Stomach (tissue), 8 donors: ENCODE measurements at regions not wholly inside any gene's neighbourhood (a gene's known extent, or its start where the extent isn't known, plus 50 kb on each side); places are given as distances from the start of the nearest gene placed in this dataset.

Experiments
- DNase-seq, 2 donors: peaks; one replicate each; pipeline versions ENCODE4 v3.0.0 to v3.0.0-alpha.2; 2013 to 2019
- H3K27ac ChIP-seq, 5 donors: fragments of 200-600 bp in 4 of 5; sonication (generic) in 4 of 5; one replicate each; pipeline ENCODE4 v1.5.1; 2013 to 2019; ENCODE audit warnings: mild to moderate bottlenecking in 1 of 5, moderate library complexity in 1 of 5
- H3K27me3 ChIP-seq, 3 donors: fragments of 200-600 bp; sonication (generic); one replicate each; pipeline ENCODE4 v1.5.1; 2017 to 2019; ENCODE audit warnings: mixed run types in 1 of 3
- H3K36me3 ChIP-seq, 4 donors: fragments of 200-600 bp; sonication (generic); 1 replicate in 3 of 4; 2 replicates in 1 of 4; pipeline ENCODE4 v1.5.1; 2016 to 2019
- H3K4me1 ChIP-seq, 4 donors: fragments of 200-600 bp; sonication (generic); one replicate each; pipeline ENCODE4 v1.5.1; 2016 to 2019
- H3K4me3 ChIP-seq, 4 donors: fragments of 200-600 bp; sonication (generic) in 3 of 4; one replicate each; pipeline ENCODE4 v1.5.1; 2016 to 2019; ENCODE audit warnings: mild to moderate bottlenecking in 1 of 4
- H3K9me3 ChIP-seq, 4 donors: fragments of 200-600 bp; sonication (generic); one replicate each; pipeline ENCODE4 v1.5.1; 2016 to 2019
- CTCF ChIP-seq, 7 experiments: fragments of 450-650 bp in 4 of 7; fragments of 200-600 bp in 3 of 7; sonication (generic) in 3 of 7; IDR thresholded peaks; one replicate each; pipeline ENCODE4 v1.5.1; 2016 to 2019; ENCODE audit warnings: antibody characterized with exemption in 7 of 7, control low read depth in 2 of 7, mild to moderate bottlenecking in 1 of 7
- EP300 ChIP-seq: sonication (generic); formaldehyde crosslinking; IDR thresholded peaks from one replicate; pipeline ENCODE4 v1.6.1; 2017; ENCODE audit warnings: antibody characterized with exemption
- POLR2A ChIP-seq, 4 donors: fragments of 450-650 bp; IDR thresholded peaks; one replicate each; pipeline ENCODE4 v1.6.1; 2016; ENCODE audit warnings: antibody characterized with exemption in 4 of 4, control low read depth in 2 of 4, mild to moderate bottlenecking in 1 of 4, moderate library complexity in 1 of 4
- POLR2AphosphoS5 ChIP-seq, 3 donors: sonication (generic); formaldehyde crosslinking; IDR thresholded peaks; one replicate each; pipeline ENCODE4 v1.6.1; 2016; ENCODE audit warnings: antibody characterized with exemption in 3 of 3
- WGBS, 5 donors: extraction: QIAGEN DNeasy Blood & Tissue Kit in 3 of 5; methylation state at CpG; one replicate each; pipeline versions ENCODE4 v1.1.5 to v1.1.7; 2013 to 2018; 5-methylcytosine and 5-hydroxymethylcytosine counted together
- intact Hi-C: fragments of 100-400 bp; cut with DNase I; formaldehyde crosslinking; loops from one replicate; pipeline ENCODE4 v1.15.1; 2023; ENCODE audit warnings: low total_unique reads
- donor health status: healthy with polysubstance abuse.
- donor health status: Bipolar disorder and iron deficiency.
- donor health status: healthy.

- Histone ChIP-seq H3K27ac (no peak overlapping the region), H3K4me1 (no peaks in the 10 kb centered on the region), H3K27me3 (no peaks in the 10 kb centered on the region), H3K9me3 (peaks cover 0 to 7% (median 0%) of the 10 kb centered on the region in 4 donors), H3K4me3 (no peak overlapping the region), H3K36me3 (no peaks in the 10 kb centered on the region)
- intact Hi-C loops: no loop called here
- no peak for TF ChIP-seq POLR2A (IDR thresholded peaks at IDR 0.05)
- TF ChIP-seq CTCF (IDR thresholded peaks at IDR 0.05): no peak
- 52 to 70% (median 54%) methylated on average over 3 of the region's 3 CpGs for WGBS, 5 donors
- no peak for DNase-seq
Observed at GRCh38 chrX:18047491-18047890, 173.2 kb downstream of the BEND2 start.

- no peak overlapping the region for H3K27ac ChIP-seq
- intact Hi-C loops: no loop called here
- TF ChIP-seq CTCF (IDR thresholded peaks at IDR 0.05) (no peak), POLR2A (IDR thresholded peaks at IDR 0.05) (no peak), POLR2AphosphoS5 (IDR thresholded peaks at IDR 0.05) (no peak), EP300 (no peak)
- WGBS, 5 donors: 59 to 87% (median 66%) methylated on average over 2 of the region's 2 CpGs
- DNase-seq: no peak
- peaks cover 0 to 7% (median 0%) of the 10 kb centered on the region in 4 donors for H3K9me3 ChIP-seq
- no peak overlapping the region for H3K4me3 ChIP-seq
- H3K27me3 ChIP-seq: no peaks in the 10 kb centered on the region
- no peaks in the 10 kb centered on the region for H3K4me1 ChIP-seq
- H3K36me3 ChIP-seq: no peaks in the 10 kb centered on the region
Observed at GRCh38 chrX:18045436-18045835, 175.2 kb downstream of the BEND2 start.

- TF ChIP-seq EP300 (no peak), CTCF (IDR thresholded peaks at IDR 0.05) (no peak)
- no peak overlapping the region for H3K27ac ChIP-seq
- H3K9me3 ChIP-seq: no peaks in the 10 kb centered on the region
- no peaks in the 10 kb centered on the region for H3K36me3 ChIP-seq
- H3K4me1 ChIP-seq: no peaks in the 10 kb centered on the region
- no peaks in the 10 kb centered on the region for H3K27me3 ChIP-seq
- no peak overlapping the region for H3K4me3 ChIP-seq
- 52 to 70% (median 61%) methylated on average over 5 of the region's 5 CpGs for WGBS, 5 donors
- no peak for DNase-seq
- intact Hi-C loops: no loop called here
Observed at GRCh38 chrX:18042776-18043175, 177.9 kb downstream of the BEND2 start.

GRCh38 chrX:18041656-18042055 is 179.0 kb downstream of the BEND2 start:
- 69 to 93% (median 89%) methylated on average over 1 of the region's 1 CpG for WGBS, 5 donors
- no peaks in the 10 kb centered on the region for H3K9me3 ChIP-seq
- H3K36me3 ChIP-seq: no peaks in the 10 kb centered on the region
- no peak overlapping the region for H3K4me3 ChIP-seq
- no peak for TF ChIP-seq CTCF (IDR thresholded peaks at IDR 0.05)
- TF ChIP-seq POLR2A (IDR thresholded peaks at IDR 0.05): no peak
- no peak for TF ChIP-seq POLR2AphosphoS5 (IDR thresholded peaks at IDR 0.05)
- no peak for TF ChIP-seq EP300
- H3K27me3 ChIP-seq: no peaks in the 10 kb centered on the region
- intact Hi-C loops: no loop called here
- DNase-seq: no peak
- no peaks in the 10 kb centered on the region for H3K4me1 ChIP-seq
- no peak overlapping the region for H3K27ac ChIP-seq

GRCh38 chrX:18039023-18039422 is 177.9 kb upstream of the RAI2 start:
- no peak overlapping the region for H3K4me3 ChIP-seq
- 52 to 84% (median 77%) methylated on average over 2 of the region's 2 CpGs for WGBS, 5 donors
- no peaks in the 10 kb centered on the region for H3K27me3 ChIP-seq
- H3K9me3 ChIP-seq: no peaks in the 10 kb centered on the region
- intact Hi-C loops: no loop called here
- H3K27ac ChIP-seq: no peak overlapping the region
- H3K36me3 ChIP-seq: no peaks in the 10 kb centered on the region
- no peak for TF ChIP-seq POLR2AphosphoS5 (IDR thresholded peaks at IDR 0.05)
- TF ChIP-seq EP300: no peak
- no peak for TF ChIP-seq POLR2A (IDR thresholded peaks at IDR 0.05)
- no peak for TF ChIP-seq CTCF (IDR thresholded peaks at IDR 0.05)
- no peak for DNase-seq
- no peaks in the 10 kb centered on the region for H3K4me1 ChIP-seq
